ENCODE measurements at regions not wholly inside any gene's neighbourhood (a gene's known extent, or its start where the extent isn't known, plus 50 kb on each side); places are given as distances from the start of the nearest gene placed in this dataset.

GRCh38 chr12:20134652-20135051, 233.7 kb upstream of the PDE3A start:
- TF ChIP-seq POLR2A (IDR thresholded peaks at IDR 0.05; ENCODE audit: low read depth, low read length), result no peak
- TF ChIP-seq TAF1 (IDR thresholded peaks at IDR 0.05; ENCODE audit: borderline replicate concordance, low read depth, low read length), result no peak
- no peak for TF ChIP-seq POLR2AphosphoS5 (IDR thresholded peaks at IDR 0.05; ENCODE audit: low read depth, low read length)

Measured in GM12892 (cell line).